Inferior parietal cortex (tissue), 1 donor: ENCODE measurements at regions not wholly inside any gene's neighbourhood (a gene's known extent, or its start where the extent isn't known, plus 50 kb on each side); places are given as distances from the start of the nearest gene placed in this dataset.
"Not testable (repeated sequence)": the region's sequence is repeated elsewhere in the genome, so short reads cannot be mapped to it uniquely, and the experiment has no call there.

ENCODE experiments used
- DNase-seq: peaks from one replicate; pipeline ENCODE4 v3.0.0-alpha.2; 2016; ENCODE audit errors: extremely low spot score

GRCh38 chr1:242735323-242735722 lies 210.8 kb upstream of the PLD5 start:
- no peak for DNase-seq

- no peak for DNase-seq
Measured at GRCh38 chr1:242731446-242731845, 206.9 kb upstream of the PLD5 start.

- no peak for DNase-seq
Measured at GRCh38 chr1:242728696-242729095, 204.2 kb upstream of the PLD5 start.

- no peak for DNase-seq
Measured at GRCh38 chr1:242723044-242723716, 198.7 kb upstream of the PLD5 start.

GRCh38 chr1:242718967-242719366 lies 194.5 kb upstream of the PLD5 start:
- DNase-seq, result no peak

GRCh38 chr1:242712248-242712647 lies 187.8 kb upstream of the PLD5 start:
- DNase-seq, result no peak

- DNase-seq, result no peak
Measured at GRCh38 chr1:242710847-242711246, 186.3 kb upstream of the PLD5 start.

GRCh38 chr1:242710286-242710685 lies 185.8 kb upstream of the PLD5 start:
- no peak for DNase-seq

- DNase-seq, result no peak
Measured at GRCh38 chr1:242703467-242703866, 179.0 kb upstream of the PLD5 start.

GRCh38 chr1:242692988-242693387 lies 168.5 kb upstream of the PLD5 start:
- DNase-seq, result no peak

GRCh38 chr1:242691610-242691945 lies 167.1 kb upstream of the PLD5 start:
- no peak for DNase-seq

GRCh38 chr1:242690849-242691609 lies 166.5 kb upstream of the PLD5 start:
- DNase-seq, result no peak

GRCh38 chr1:242689378-242689777 lies 164.9 kb upstream of the PLD5 start:
- no peak for DNase-seq

GRCh38 chr1:242674951-242675645 lies 150.6 kb upstream of the PLD5 start:
- no peak for DNase-seq

- DNase-seq, result peak; percentile 60
Measured at GRCh38 chr1:242673652-242674051, 149.2 kb upstream of the PLD5 start.

GRCh38 chr1:242673165-242673564 lies 148.7 kb upstream of the PLD5 start:
- not testable (repeated sequence) for DNase-seq

GRCh38 chr1:242670019-242670418 lies 145.5 kb upstream of the PLD5 start:
- no peak for DNase-seq

GRCh38 chr1:242662886-242663285 lies 138.4 kb upstream of the PLD5 start:
- DNase-seq, result no peak

- DNase-seq, result not testable (repeated sequence)
Measured at GRCh38 chr1:242653772-242654171, 129.3 kb upstream of the PLD5 start.

GRCh38 chr1:242651817-242652216 lies 127.3 kb upstream of the PLD5 start:
- no peak for DNase-seq

- DNase-seq, result peak; percentile 4
Measured at GRCh38 chr1:242641461-242641860, 117.0 kb upstream of the PLD5 start.

- no peak for DNase-seq
Measured at GRCh38 chr1:242639104-242639503, 114.6 kb upstream of the PLD5 start.

GRCh38 chr1:242634732-242635131 lies 110.2 kb upstream of the PLD5 start:
- DNase-seq, result no peak
